Liver (tissue), 7 donors: ENCODE measurements at regions not wholly inside any gene's neighbourhood (a gene's known extent, or its start where the extent isn't known, plus 50 kb on each side); places are given as distances from the start of the nearest gene placed in this dataset.

Experiments
- DNase-seq: peaks from one replicate; pipeline ENCODE4 v3.0.0-alpha.2; 2017; ENCODE audit warnings: low spot score
- H3K27ac ChIP-seq, 2 donors: one replicate each; pipeline ENCODE4 v1.7.0; 2013; ENCODE audit warnings: inconsistent platforms in 2 of 2, low read length in 2 of 2, control low read depth in 1 of 2, low read depth in 1 of 2, mild to moderate bottlenecking in 1 of 2
- H3K27me3 ChIP-seq, 4 donors: one replicate each; pipeline versions ENCODE4 v1.6.1 to v1.7.0; 2013; ENCODE audit warnings: low read length in 3 of 4, inconsistent platforms in 1 of 4, mild to moderate bottlenecking in 1 of 4, moderate library complexity in 1 of 4; ENCODE audit not compliant: control insufficient read depth in 4 of 4, insufficient read depth in 4 of 4
- H3K36me3 ChIP-seq, 4 donors: one replicate each; pipeline versions ENCODE4 v1.6.1 to v1.7.0; 2013; ENCODE audit warnings: low read length in 3 of 4, mild to moderate bottlenecking in 3 of 4, low read depth in 1 of 4, moderate library complexity in 1 of 4; ENCODE audit not compliant: control insufficient read depth in 4 of 4, insufficient read depth in 3 of 4
- H3K4me1 ChIP-seq, 4 donors: one replicate each; pipeline versions ENCODE4 v1.6.1 to v1.7.0; 2013; ENCODE audit warnings: low read length in 3 of 4, mild to moderate bottlenecking in 3 of 4, moderate library complexity in 1 of 4; ENCODE audit not compliant: control insufficient read depth in 4 of 4, insufficient read depth in 4 of 4
- H3K4me3 ChIP-seq, 3 donors: one replicate each; pipeline versions ENCODE4 v1.6.1 to v1.7.0; 2013; ENCODE audit warnings: low read length in 3 of 3, control low read depth in 1 of 3, low read depth in 1 of 3, mild to moderate bottlenecking in 1 of 3
- H3K9ac ChIP-seq, 2 donors: one replicate each; pipeline ENCODE4 v1.7.0; 2013; ENCODE audit warnings: low read length in 2 of 2, mild to moderate bottlenecking in 2 of 2, moderate library complexity in 2 of 2, control low read depth in 1 of 2, low read depth in 1 of 2
- H3K9me3 ChIP-seq, 4 donors: one replicate each; pipeline versions ENCODE4 v1.6.1 to v1.7.0; 2013; ENCODE audit warnings: low read length in 3 of 4; ENCODE audit not compliant: control insufficient read depth in 4 of 4
- EGR1 ChIP-seq, 2 donors: IDR thresholded peaks; 2 replicates each; pipeline ENCODE4 v1.6.1; 2016 to 2018; ENCODE audit warnings: antibody characterized with exemption in 2 of 2, low read depth in 2 of 2
- FOXA1 ChIP-seq: IDR thresholded peaks from 2 replicates; pipeline ENCODE4 v1.6.1; 2016; ENCODE audit warnings: antibody characterized with exemption
- FOXA2 ChIP-seq: IDR thresholded peaks from 2 replicates; pipeline ENCODE4 v1.6.1; 2016; ENCODE audit warnings: antibody characterized with exemption
- GABPA ChIP-seq, 2 donors: IDR thresholded peaks in 1 of 2; conservative IDR thresholded peaks in 1 of 2; 2 replicates each; pipeline ENCODE4 v1.6.1; 2016; ENCODE audit warnings: antibody characterized with exemption in 2 of 2, mild to moderate bottlenecking in 1 of 2, moderate library complexity in 1 of 2
- HNF4A ChIP-seq, 2 donors: conservative IDR thresholded peaks; 2 replicates each; pipeline ENCODE4 v1.6.1; 2016; ENCODE audit warnings: antibody characterized with exemption in 2 of 2, mild to moderate bottlenecking in 2 of 2
- HNF4G ChIP-seq: IDR thresholded peaks from 2 replicates; pipeline ENCODE4 v1.6.1; 2016; ENCODE audit warnings: antibody characterized with exemption
- JUND ChIP-seq, 2 donors: IDR thresholded peaks; 2 replicates each; pipeline ENCODE4 v1.6.1; 2016; ENCODE audit warnings: antibody characterized with exemption in 2 of 2
- NR2F2 ChIP-seq: IDR thresholded peaks from 2 replicates; pipeline ENCODE4 v1.6.1; 2016; ENCODE audit warnings: antibody characterized with exemption
- RAD21 ChIP-seq, 2 donors: IDR thresholded peaks; 2 replicates each; pipeline ENCODE4 v1.6.1; 2016; ENCODE audit warnings: antibody characterized with exemption in 2 of 2, mild to moderate bottlenecking in 2 of 2
- RXRA ChIP-seq, 2 donors: IDR thresholded peaks; 2 replicates each; pipeline ENCODE4 v1.6.1; 2017 to 2018; ENCODE audit warnings: antibody characterized with exemption in 2 of 2, mild to moderate bottlenecking in 1 of 2
- SP1 ChIP-seq: IDR thresholded peaks from 2 replicates; pipeline ENCODE4 v1.6.1; 2018; ENCODE audit warnings: antibody characterized with exemption, mild to moderate bottlenecking
- TAF1 ChIP-seq: conservative IDR thresholded peaks from 2 replicates; pipeline ENCODE4 v1.6.1; 2016; ENCODE audit warnings: antibody characterized with exemption, mild to moderate bottlenecking
- YY1 ChIP-seq: IDR thresholded peaks from 2 replicates; pipeline ENCODE4 v1.6.1; 2016; ENCODE audit warnings: antibody characterized with exemption, mild to moderate bottlenecking
- TF ChIP-seq, protein P1 (sequence below): IDR thresholded peaks from 2 replicates; pipeline ENCODE4 v1.6.1; 2016; ENCODE audit warnings: antibody characterized with exemption
- TF ChIP-seq, protein P2 (sequence below): IDR thresholded peaks from 2 replicates; pipeline ENCODE4 v1.6.1; 2016; ENCODE audit warnings: antibody characterized with exemption
- TF ChIP-seq, protein P3 (sequence below): fragments of 150-350 bp; IDR thresholded peaks from 2 replicates; pipeline ENCODE4 v1.5.1; 2017; ENCODE audit warnings: improper control_type of control experiment, low read depth, low read length; ENCODE audit not compliant: missing input control
- TF ChIP-seq, protein P4 (sequence below): IDR thresholded peaks from 2 replicates; pipeline ENCODE4 v1.6.1; 2016; ENCODE audit warnings: antibody characterized with exemption
- TF ChIP-seq, protein P5 (sequence below): IDR thresholded peaks from 2 replicates; pipeline ENCODE4 v1.6.1; 2016; ENCODE audit warnings: antibody characterized with exemption, mild to moderate bottlenecking
- donor health status: healthy.
- donor health status: healthy.
- donor health status: healthy.
- donor health status: healthy.

DNA sequence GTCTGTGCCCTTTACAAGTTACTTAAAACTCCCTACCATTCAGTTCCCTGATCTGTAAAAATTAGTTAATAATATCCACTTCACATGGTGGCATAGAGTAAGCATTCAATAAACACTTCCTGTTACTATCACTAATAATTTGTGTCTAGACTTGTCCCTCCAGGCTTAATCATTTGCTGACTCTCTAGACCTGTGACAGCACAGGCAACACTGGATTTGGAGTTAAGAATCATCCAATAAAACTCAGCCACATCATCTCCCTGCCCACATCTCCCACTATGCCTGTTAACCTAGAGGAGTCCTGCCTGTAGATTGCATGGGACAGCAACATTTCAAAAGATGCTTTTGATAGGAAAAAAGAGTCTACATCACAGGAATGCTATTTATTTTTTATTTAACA lies 564.6 kb downstream of the MFSD1 start:
- Histone ChIP-seq H3K9me3 (peaks cover 0 to 2% (median 0%) of the 10 kb centered on the region in 4 donors), H3K4me1 (no peaks in the 10 kb centered on the region), H3K4me3 (no peak overlapping the region), H3K27ac (no peak overlapping the region), H3K27me3 (no peaks in the 10 kb centered on the region), H3K36me3 (no peaks in the 10 kb centered on the region), H3K9ac (no peak overlapping the region)
- DNase-seq = no peak
- no peak for TF ChIP-seq NR2F2
- TF ChIP-seq, protein P1, sequence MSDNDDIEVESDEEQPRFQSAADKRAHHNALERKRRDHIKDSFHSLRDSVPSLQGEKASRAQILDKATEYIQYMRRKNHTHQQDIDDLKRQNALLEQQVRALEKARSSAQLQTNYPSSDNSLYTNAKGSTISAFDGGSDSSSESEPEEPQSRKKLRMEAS = no peak
- TF ChIP-seq JUND (IDR thresholded peaks at IDR 0.05) = no peak
- TF ChIP-seq, protein P2, sequence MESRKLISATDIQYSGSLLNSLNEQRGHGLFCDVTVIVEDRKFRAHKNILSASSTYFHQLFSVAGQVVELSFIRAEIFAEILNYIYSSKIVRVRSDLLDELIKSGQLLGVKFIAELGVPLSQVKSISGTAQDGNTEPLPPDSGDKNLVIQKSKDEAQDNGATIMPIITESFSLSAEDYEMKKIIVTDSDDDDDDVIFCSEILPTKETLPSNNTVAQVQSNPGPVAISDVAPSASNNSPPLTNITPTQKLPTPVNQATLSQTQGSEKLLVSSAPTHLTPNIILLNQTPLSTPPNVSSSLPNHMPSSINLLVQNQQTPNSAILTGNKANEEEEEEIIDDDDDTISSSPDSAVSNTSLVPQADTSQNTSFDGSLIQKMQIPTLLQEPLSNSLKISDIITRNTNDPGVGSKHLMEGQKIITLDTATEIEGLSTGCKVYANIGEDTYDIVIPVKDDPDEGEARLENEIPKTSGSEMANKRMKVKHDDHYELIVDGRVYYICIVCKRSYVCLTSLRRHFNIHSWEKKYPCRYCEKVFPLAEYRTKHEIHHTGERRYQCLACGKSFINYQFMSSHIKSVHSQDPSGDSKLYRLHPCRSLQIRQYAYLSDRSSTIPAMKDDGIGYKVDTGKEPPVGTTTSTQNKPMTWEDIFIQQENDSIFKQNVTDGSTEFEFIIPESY = no peak
- TF ChIP-seq, protein P3, sequence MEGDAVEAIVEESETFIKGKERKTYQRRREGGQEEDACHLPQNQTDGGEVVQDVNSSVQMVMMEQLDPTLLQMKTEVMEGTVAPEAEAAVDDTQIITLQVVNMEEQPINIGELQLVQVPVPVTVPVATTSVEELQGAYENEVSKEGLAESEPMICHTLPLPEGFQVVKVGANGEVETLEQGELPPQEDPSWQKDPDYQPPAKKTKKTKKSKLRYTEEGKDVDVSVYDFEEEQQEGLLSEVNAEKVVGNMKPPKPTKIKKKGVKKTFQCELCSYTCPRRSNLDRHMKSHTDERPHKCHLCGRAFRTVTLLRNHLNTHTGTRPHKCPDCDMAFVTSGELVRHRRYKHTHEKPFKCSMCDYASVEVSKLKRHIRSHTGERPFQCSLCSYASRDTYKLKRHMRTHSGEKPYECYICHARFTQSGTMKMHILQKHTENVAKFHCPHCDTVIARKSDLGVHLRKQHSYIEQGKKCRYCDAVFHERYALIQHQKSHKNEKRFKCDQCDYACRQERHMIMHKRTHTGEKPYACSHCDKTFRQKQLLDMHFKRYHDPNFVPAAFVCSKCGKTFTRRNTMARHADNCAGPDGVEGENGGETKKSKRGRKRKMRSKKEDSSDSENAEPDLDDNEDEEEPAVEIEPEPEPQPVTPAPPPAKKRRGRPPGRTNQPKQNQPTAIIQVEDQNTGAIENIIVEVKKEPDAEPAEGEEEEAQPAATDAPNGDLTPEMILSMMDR = no peak
- TF ChIP-seq, protein P4, sequence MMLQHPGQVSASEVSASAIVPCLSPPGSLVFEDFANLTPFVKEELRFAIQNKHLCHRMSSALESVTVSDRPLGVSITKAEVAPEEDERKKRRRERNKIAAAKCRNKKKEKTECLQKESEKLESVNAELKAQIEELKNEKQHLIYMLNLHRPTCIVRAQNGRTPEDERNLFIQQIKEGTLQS = no peak
- TF ChIP-seq GABPA (IDR thresholded peaks at IDR 0.05 in 1 of 2, conservative IDR thresholded peaks at IDR 0.05 in 1 of 2) = no peak
- TF ChIP-seq, protein P5, sequence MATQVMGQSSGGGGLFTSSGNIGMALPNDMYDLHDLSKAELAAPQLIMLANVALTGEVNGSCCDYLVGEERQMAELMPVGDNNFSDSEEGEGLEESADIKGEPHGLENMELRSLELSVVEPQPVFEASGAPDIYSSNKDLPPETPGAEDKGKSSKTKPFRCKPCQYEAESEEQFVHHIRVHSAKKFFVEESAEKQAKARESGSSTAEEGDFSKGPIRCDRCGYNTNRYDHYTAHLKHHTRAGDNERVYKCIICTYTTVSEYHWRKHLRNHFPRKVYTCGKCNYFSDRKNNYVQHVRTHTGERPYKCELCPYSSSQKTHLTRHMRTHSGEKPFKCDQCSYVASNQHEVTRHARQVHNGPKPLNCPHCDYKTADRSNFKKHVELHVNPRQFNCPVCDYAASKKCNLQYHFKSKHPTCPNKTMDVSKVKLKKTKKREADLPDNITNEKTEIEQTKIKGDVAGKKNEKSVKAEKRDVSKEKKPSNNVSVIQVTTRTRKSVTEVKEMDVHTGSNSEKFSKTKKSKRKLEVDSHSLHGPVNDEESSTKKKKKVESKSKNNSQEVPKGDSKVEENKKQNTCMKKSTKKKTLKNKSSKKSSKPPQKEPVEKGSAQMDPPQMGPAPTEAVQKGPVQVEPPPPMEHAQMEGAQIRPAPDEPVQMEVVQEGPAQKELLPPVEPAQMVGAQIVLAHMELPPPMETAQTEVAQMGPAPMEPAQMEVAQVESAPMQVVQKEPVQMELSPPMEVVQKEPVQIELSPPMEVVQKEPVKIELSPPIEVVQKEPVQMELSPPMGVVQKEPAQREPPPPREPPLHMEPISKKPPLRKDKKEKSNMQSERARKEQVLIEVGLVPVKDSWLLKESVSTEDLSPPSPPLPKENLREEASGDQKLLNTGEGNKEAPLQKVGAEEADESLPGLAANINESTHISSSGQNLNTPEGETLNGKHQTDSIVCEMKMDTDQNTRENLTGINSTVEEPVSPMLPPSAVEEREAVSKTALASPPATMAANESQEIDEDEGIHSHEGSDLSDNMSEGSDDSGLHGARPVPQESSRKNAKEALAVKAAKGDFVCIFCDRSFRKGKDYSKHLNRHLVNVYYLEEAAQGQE = no peak
- no peak for TF ChIP-seq RXRA (IDR thresholded peaks at IDR 0.05)
- TF ChIP-seq SP1 = no peak
- no peak for TF ChIP-seq FOXA2
- TF ChIP-seq YY1 = no peak
- no peak for TF ChIP-seq RAD21 (IDR thresholded peaks at IDR 0.05)
- no peak for TF ChIP-seq HNF4A (conservative IDR thresholded peaks at IDR 0.05)
- TF ChIP-seq HNF4G = no peak
- TF ChIP-seq FOXA1 = no peak
- TF ChIP-seq EGR1 (IDR thresholded peaks at IDR 0.05; ENCODE audit: low read depth in 2 of 2) = no peak
- TF ChIP-seq TAF1 = no peak
